AG09309 (cell line): ENCODE measurements at regions not wholly inside any gene's neighbourhood (a gene's known extent, or its start where the extent isn't known, plus 50 kb on each side); places are given as distances from the start of the nearest gene placed in this dataset.

Experiments used
- DNase-seq: peaks from one replicate; pipeline ENCODE4 v3.0.0-alpha.2; 2010; ENCODE audit warnings: low read depth
- H3K4me3 ChIP-seq: 2 replicates; pipeline ENCODE4 v1.5.1; 2011; ENCODE audit warnings: mild to moderate bottlenecking, low read depth, low read length, moderate library complexity; ENCODE audit not compliant: control insufficient read depth
- TF ChIP-seq, protein P1 (sequence below): IDR thresholded peaks from 2 replicates; pipeline ENCODE4 v1.5.1; 2011; ENCODE audit warnings: mild to moderate bottlenecking, low read depth, low read length, inconsistent platforms; ENCODE audit not compliant: insufficient read depth, control insufficient read depth; ENCODE audit errors: missing control alignments

DNA sequence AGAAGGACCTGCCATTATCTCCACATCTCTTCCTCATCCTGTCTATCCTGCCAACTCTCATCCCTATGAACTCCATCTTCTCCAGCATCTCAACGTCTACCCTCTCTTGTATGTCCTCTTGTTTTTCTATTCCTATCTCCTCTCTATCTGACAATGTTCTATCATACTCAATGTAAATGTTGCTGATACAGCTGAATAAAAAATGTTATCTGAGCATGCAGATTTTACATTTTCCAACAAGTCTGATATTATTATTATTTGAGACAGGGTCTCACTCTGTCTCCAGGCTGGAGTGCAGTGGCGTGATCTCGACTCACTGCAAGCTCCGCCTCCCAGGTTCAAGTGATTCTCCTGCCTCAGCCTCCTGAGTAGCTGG lies 56.0 kb upstream of the RAI14 start:
- no peak for DNase-seq
- TF ChIP-seq, protein P1, sequence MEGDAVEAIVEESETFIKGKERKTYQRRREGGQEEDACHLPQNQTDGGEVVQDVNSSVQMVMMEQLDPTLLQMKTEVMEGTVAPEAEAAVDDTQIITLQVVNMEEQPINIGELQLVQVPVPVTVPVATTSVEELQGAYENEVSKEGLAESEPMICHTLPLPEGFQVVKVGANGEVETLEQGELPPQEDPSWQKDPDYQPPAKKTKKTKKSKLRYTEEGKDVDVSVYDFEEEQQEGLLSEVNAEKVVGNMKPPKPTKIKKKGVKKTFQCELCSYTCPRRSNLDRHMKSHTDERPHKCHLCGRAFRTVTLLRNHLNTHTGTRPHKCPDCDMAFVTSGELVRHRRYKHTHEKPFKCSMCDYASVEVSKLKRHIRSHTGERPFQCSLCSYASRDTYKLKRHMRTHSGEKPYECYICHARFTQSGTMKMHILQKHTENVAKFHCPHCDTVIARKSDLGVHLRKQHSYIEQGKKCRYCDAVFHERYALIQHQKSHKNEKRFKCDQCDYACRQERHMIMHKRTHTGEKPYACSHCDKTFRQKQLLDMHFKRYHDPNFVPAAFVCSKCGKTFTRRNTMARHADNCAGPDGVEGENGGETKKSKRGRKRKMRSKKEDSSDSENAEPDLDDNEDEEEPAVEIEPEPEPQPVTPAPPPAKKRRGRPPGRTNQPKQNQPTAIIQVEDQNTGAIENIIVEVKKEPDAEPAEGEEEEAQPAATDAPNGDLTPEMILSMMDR, result no peak
- no peak overlapping the region for H3K4me3 ChIP-seq

DNA sequence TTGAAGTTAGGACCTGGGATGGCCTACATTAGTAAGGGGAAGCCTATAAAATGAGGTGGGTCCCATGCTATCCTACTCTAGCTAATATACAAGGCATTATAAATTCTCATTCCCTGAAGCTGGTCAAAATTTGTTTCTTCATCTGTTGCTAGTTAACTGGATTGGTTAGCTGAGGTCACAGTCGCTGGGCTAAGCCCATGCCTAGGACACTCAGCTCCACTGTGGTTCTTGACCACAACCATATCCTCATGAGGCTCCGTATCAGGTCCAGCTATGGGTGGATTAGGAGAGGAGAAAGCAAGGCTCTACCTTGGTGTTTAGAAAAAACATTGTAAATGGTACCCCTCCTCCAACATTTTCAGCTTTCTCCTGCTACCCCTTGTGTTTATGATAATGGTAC lies 52.8 kb upstream of the RAI14 start:
- TF ChIP-seq, protein P1, result no peak
- DNase-seq, result no peak
- H3K4me3 ChIP-seq, result no peak overlapping the region

DNA sequence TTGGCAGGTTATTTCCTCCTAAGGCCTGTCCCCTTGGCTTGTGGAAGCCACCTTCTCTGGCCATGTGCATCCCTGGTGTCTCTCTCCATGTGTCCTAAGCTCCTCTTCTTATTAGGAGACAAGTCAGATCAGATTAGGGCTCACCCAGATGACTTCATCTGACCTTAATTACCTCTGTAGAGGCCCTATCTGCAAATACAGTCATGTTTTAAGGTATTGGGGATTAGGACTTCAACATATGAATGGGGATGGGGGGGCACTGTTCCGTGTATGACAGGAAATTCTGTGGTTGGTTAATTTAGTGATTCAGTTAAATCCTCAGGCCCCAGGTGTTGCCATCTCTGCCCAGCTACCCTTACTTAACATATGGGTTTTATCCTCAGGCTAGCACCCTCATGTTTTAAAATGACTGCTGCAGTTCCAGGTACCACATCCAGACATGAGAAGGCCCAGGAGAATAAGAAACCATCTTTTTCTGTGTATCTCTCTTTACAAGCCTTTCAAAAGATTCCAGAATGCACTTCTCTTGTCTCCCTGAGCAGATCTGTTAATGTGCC lies 51.9 kb upstream of the RAI14 start:
- TF ChIP-seq, protein P1, result no peak
- no peak overlapping the region for H3K4me3 ChIP-seq
- DNase-seq, result no peak

DNA sequence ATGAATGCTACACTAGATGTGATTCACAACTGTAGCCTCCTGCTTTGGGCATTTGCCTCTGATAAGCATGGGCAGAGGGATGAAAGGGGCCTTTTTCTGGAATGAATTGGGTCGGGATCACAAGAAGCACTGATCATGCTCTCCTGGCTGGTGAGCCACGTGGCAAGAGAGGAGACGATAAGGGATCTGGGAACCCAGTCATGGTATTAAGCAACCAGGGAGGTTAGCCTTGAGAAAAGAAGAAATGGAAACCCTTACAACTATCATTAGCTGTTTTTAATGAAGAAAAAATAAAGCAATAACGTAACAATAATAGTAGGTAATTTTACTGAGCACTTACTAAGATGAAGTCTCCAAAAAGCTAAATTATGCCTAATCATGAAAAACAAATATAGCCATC lies 50.0 kb upstream of the RAI14 start:
- TF ChIP-seq, protein P1, result no peak
- no peak for DNase-seq
- H3K4me3 ChIP-seq, result no peak overlapping the region
